NCI-H1694 treated with DMSO at 0.1 percent for 48 hours (cell line): ENCODE measurements at regions not wholly inside any gene's neighbourhood (a gene's known extent, or its start where the extent isn't known, plus 50 kb on each side); places are given as distances from the start of the nearest gene placed in this dataset.
"Not testable (repeated sequence)": the region's sequence is repeated elsewhere in the genome, so short reads cannot be mapped to it uniquely, and the experiment has no call there.

Experiments
- DNase-seq: peaks from one replicate; lab custom pipeline; 2025; lab: John Stamatoyannopoulos, UW

- not testable (repeated sequence) for DNase-seq
Observed at GRCh38 chr6:142016666-142017065, 116.1 kb upstream of the GJE1 start.

DNA sequence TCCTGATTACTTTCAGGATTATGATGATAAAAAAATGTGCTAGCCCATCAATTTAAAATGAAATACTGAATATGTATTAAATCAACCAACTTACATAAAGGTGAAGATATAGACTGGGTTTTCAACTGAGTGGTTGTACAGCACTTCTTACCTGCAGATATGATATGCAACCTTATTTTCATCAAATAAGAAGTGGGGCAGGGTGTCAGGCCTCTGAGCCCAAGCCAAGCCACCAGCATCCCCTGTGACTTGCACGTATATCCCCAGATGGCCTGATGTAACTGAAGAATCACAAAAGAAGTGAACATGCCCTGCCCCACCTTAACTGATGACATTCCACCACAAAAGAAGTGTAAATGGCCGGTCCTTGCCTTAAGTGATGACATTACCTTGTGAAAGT lies 117.3 kb upstream of the GJE1 start:
- not testable (repeated sequence) for DNase-seq

- DNase-seq = no peak
Observed at GRCh38 chr6:142015011-142015410, 117.7 kb upstream of the GJE1 start.

DNA sequence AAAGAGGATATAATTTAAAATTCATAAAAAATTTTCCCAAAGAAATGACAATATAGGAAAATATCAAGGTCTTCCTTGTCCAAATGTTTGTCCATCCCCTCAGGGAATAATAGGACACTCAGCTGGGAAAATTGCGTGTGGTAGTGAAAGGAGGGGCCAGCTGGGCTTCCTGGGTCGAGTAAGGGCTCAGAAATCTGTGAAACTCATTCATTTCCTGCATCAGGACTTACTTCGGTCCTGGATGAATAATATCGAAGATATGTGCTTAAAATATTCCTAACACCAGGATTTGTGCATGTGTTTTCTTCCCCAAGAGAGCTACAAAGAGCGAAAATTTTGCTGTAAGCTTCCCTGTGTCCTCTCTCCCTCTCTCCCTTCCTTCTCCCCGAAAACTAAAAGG lies 118.2 kb upstream of the GJE1 start:
- no peak for DNase-seq

- no peak for DNase-seq
Observed at GRCh38 chr6:142013875-142014495, 118.7 kb upstream of the GJE1 start.

DNA sequence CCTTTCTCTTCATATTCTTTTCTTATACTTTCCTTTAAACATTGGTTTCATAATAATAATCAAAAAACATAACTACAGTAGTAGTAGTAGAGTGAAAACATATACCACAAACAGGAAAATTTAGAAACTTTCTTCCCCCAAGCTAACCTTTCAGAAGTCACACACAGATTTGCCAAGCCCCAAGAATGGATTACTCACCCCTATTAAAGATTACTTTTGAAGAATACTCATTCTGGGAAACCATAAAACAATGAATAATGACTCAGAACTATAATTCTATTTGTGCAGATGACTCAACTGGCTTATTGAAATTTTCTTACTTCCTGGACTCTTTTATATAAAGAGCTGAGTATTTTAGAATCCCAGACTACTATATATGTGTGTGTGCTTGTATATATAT lies 119.4 kb upstream of the GJE1 start:
- DNase-seq = no peak

GRCh38 chr6:142011775-142012174 lies 121.0 kb upstream of the GJE1 start:
- DNase-seq = no peak

DNA sequence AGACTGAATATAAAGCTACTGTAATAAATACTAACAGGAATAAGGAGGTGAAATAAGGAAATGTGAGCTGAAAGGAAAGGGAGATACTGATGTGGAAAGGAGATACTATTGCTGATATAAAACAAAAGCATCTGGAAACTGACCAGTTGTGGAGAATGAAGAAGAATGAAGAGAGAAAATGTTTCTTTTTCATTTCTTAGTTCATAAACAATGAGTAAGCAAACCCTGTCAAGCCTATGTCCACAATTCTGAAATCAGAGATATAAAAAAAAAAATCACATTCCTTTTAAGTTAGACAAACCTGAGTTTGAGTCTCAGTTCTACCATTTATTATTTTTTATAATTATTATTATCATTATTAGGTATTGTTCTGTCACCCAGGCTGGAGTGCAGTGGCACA lies 121.6 kb upstream of the GJE1 start:
- DNase-seq = no peak

DNA sequence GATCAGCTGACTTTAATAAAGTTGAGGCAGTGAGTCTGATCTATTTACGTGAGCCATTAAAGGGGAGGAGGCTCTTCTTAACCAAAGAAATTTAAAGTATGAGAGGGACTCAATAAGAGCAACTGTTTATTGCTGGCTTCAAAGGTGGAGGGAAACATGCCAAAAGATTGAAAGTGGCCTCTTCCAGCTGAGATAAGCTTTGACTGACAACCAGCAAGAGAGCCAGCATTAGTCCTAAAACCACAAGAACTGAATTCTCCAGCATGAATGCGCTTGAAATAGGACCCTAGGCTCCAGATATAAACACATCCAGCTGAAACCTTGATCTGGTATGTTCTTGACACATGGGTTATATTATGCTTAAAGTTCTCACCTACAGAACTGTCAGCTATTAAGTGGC lies 123.1 kb upstream of the GJE1 start:
- DNase-seq = no peak

GRCh38 chr6:142008781-142009180 lies 123.9 kb upstream of the GJE1 start:
- DNase-seq = no peak

DNA sequence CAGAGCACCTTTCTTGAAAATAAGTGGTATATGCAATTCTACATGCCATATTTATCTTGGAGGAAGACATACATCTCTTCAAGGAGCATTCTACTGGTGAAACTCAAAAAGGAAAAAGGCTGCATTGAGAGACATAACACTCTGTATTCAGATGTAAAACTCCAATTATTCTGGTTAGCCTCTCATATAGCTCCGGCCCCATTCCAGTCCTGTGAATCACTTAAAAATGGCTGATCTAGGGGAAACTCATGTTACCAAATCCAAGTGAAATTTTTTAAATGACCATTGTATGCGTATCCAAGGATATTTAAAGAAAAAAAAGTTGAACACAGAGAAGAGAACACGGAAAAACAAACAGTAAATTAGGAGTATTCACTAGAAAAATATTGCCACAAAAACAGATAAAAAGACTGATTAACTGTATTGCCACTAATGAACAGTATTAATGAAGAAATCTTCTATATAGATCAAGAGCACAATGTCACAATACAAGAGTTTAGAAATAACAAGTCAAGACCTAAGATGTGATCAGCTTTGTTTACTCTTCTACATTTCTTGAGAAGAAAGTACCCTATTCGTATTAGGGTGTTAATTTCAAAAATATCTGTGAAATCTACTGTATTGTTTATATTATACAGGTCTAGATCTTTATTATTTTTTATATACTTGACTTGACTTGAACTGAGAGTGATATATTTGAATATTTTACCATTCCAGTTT lies 124.5 kb upstream of the GJE1 start:
- no peak for DNase-seq

DNA sequence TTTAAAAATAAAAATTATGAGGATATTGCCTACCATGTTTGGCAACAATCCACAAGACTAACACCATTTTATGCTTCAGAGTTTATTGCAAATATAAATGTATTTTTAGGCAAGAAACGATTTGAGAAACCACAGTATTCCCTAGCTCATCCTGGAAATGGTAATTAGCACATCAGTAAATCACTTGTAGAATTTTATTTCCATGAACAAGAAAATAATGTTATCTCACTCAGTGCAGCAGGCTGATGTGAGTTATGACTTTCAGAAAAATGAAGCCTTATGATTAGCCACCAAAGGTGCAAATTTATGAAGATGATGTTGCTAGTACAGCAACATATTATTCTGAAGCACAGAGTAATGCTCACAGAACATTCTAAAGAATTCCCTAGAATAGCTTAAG lies 127.7 kb upstream of the GJE1 start:
- DNase-seq = no peak

DNA sequence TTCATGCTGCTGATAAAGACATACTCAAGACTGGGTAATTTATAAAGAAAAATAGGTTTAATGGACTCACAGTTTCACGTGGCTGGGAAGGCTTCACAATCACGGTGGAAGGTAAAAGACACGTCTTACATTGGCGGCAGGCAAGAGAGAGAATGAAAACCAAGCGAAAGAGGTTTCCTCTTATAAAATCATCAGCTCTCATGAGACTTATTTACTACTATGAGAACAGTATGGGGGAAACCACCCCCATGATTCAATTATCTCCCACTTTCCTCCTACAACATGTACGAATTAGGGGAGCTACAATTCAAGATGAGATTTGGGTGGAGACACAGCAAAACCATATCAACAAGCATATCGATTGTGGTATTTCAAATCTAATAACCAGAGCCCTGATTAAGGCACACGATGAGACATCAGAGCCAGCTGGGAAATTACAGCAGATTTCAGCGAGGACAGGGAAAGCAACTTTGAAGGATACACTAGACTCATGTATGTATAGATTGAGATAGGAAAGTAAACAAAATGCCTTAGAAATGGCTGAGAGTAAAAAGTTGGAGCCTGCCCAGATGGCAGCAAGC lies 129.8 kb upstream of the GJE1 start:
- no peak for DNase-seq

GRCh38 chr6:141996823-141997222 lies 135.9 kb upstream of the GJE1 start:
- no peak for DNase-seq

DNA sequence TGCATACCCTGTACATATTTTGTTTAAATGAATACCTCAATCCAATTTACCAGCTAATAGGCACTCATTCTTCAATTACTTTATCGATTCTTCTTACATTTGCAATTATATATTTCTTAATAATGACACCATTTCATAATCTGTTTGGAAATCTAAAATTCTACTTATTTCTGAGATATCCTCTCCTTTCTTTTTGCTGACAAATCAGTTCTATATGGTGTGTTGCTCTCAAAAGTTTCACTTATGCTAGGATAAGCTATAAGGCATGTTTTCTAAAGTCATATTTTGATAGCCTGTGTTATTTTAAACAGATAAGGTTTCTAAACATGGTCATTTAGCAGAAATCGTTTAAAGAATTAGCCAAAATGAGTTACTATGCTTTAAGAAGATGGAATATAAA lies 140.6 kb upstream of the GJE1 start:
- DNase-seq = no peak

- no peak for DNase-seq
Observed at GRCh38 chr6:141990840-141991239, 141.9 kb upstream of the GJE1 start.

DNA sequence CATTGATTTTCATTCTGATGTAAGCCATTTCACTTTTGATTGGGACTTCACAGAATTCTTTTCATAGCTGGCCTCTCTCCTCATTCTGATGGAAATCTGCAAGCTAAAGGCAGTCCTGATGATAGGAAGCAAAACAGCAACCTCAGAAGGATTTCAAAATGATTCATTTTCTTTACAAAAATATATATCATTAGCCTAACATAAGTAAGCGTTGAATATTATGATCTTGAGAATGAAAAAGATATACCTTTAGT lies 143.1 kb upstream of the GJE1 start:
- DNase-seq = no peak

DNA sequence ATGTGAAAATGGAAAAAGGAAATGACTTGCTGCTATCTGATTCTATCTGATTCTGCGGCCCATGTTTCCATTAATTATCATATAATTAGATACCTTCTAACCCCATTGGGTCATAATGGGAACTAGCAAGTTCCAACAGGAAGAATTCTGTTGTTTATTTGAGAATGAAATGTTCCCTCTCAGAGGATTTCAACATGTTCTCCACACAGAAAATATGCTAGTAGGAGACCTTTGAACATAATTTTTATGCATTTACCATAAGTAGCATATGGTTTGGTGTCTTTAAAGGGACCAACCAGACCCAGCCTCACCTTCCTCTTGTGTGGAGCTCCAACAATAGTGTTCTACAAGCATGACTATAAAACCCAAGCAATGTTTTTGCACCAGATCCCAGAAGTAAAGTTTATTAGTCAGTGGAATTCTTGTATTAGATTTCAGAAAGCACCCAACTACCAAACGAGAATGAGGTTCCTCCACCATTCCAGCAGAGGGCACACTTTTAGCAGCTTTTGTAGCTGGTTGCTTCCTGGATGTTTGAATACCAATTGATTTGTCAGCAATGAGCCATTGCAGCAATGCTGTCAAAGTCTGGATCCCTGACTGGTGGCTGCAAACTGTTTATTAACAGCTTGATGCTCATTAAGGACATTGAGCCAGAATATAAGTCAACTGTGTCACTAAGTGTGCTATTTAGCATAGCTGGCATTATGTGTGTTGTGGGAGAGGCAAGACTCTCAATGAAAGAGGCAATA lies 143.6 kb upstream of the GJE1 start:
- DNase-seq = peak; percentile 23

DNA sequence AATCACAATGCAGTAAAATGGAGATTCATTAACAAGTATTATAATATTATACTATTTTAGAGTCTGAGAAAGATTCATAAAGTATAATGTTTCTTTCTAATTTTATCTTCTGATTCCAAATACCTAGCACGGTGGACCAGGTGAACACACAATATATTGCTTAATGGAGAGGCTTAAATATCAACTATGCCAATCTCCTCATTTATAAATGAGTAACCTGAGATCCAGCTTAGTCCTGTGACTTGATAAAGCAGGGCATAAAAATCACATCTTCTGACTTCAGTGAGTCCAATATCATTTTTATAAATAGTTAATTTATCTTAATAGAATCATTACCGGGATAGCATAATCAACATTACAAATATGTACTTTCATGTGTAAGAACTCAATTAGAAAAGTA lies 144.4 kb upstream of the GJE1 start:
- no peak for DNase-seq

DNA sequence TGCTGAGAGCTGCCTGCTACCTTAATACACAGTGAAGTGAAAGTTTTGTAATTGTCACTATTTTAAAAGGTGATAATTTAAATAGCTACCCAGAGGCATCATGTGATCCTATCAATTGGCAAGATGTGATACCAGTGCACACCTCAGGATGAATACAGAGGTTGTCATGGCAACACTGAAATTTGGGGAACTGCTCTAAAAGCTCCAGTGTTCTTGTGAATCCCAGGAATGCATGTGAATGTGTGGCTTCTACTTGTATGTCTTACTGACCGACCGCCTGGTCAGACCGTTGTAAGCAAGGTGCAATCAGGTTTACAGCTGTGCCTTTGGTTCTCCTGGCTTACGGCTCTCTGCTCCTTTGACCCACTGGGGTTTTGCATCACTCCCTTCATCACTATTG lies 146.3 kb upstream of the GJE1 start:
- DNase-seq = no peak

- no peak for DNase-seq
Observed at GRCh38 chr6:141981190-141981589, 151.5 kb upstream of the GJE1 start.

GRCh38 chr6:141977782-141978181 lies 154.9 kb upstream of the GJE1 start:
- no peak for DNase-seq

DNA sequence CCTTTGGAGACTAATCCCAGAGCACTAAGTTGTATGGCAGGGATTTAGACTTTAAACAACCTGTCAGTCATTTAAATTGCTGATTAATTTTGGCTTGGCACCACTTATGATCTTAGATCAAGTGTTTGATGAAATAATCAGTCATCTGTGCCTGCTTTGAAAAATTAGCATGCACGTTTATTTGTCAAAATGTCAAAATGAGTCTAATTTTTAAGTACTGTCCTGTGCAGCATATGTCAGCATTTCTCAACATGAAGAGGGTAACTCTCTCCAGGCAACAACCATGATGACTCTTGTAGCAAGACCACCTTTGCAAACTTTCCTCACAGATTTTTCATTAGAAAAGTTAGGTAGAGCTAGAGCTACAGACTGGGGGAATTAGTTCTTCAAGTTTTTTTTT lies 155.7 kb upstream of the GJE1 start:
- no peak for DNase-seq
